ENCODE measurements at regions not wholly inside any gene's neighbourhood (a gene's known extent, or its start where the extent isn't known, plus 50 kb on each side); places are given as distances from the start of the nearest gene placed in this dataset.

DNA sequence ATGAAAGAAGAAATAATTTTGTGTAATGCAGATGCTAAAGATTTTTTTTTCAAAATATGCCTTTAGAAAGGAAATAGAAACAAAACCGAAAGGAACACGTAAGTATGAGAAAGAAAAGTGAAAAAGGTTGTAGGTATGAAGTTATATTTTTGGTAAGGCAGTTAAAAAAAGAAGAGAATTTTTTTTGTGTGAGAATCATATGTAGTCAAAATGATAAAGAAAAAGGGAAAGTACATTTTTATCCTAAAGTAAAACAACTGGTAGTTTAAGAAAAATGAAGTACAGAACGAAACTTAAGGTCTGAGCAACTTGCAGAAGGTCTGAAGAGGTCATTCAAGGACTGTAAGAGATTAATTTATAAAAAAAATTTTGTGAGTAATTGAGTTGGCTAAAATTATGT lies 164.0 kb upstream of the TRAM1L1 start:
- no peaks in the 10 kb centered on the region for H3K27me3 ChIP-seq (ENCODE audit: insufficient read depth in 3 of 3, low read length in 2 of 3)
- intact Hi-C loops (cut with DNase I), result no loop called here
- no peak overlapping the region for H3K27ac ChIP-seq
- no peaks in the 10 kb centered on the region for H3K36me3 ChIP-seq (ENCODE audit: insufficient read depth in 1 of 2, low read depth in 1 of 2)
- ATAC-seq (no peak), DNase-seq (no peak)
- no peaks in the 10 kb centered on the region for H3K4me1 ChIP-seq
- H3K9me3 ChIP-seq, result peaks cover 4% of the 10 kb centered on the region
- 77 to 82% (median 81%) methylated on average over 3 of the region's 3 CpGs for WGBS, 3 donors
- no peak overlapping the region for H3K4me3 ChIP-seq
- TF ChIP-seq, protein P1, sequence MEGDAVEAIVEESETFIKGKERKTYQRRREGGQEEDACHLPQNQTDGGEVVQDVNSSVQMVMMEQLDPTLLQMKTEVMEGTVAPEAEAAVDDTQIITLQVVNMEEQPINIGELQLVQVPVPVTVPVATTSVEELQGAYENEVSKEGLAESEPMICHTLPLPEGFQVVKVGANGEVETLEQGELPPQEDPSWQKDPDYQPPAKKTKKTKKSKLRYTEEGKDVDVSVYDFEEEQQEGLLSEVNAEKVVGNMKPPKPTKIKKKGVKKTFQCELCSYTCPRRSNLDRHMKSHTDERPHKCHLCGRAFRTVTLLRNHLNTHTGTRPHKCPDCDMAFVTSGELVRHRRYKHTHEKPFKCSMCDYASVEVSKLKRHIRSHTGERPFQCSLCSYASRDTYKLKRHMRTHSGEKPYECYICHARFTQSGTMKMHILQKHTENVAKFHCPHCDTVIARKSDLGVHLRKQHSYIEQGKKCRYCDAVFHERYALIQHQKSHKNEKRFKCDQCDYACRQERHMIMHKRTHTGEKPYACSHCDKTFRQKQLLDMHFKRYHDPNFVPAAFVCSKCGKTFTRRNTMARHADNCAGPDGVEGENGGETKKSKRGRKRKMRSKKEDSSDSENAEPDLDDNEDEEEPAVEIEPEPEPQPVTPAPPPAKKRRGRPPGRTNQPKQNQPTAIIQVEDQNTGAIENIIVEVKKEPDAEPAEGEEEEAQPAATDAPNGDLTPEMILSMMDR (IDR thresholded peaks at IDR 0.05), result no peak

DNA sequence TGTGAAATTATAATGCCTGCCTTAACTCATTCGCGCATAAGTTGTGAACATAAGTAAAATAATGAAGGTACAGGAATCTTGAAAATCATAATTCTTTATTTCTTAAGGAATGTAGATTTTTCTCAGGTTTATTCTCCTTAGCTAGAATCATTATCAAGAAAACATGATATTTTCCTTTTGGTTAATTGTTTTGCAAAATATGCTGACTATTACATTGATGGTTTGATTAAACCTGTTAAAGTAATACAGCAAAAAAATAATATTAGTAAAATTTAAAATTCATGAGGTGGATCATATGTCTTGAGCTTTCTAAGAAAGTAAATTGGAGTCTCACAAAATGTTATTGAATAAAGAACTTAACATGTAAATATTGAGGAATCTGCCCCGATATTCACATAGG lies 178.7 kb upstream of the TRAM1L1 start:
- 78 to 98% (median 97%) methylated on average over 3 of the region's 3 CpGs for WGBS, 3 donors
- TF ChIP-seq, protein P1 (IDR thresholded peaks at IDR 0.05), result no peak
- DNase-seq (no peak), ATAC-seq (no peak)
- Histone ChIP-seq H3K36me3 (ENCODE audit: insufficient read depth in 1 of 2, low read depth in 1 of 2) (no peaks in the 10 kb centered on the region), H3K9me3 (no peaks in the 10 kb centered on the region), H3K4me1 (no peaks in the 10 kb centered on the region), H3K27ac (no peak overlapping the region), H3K27me3 (ENCODE audit: insufficient read depth in 3 of 3, low read length in 2 of 3) (no peaks in the 10 kb centered on the region), H3K4me3 (no peak overlapping the region)
- intact Hi-C loops (cut with DNase I), result no loop called here

GRCh38 chr4:117267317-117267716 lies 181.9 kb upstream of the TRAM1L1 start:
- Histone ChIP-seq H3K9me3 (no peaks in the 10 kb centered on the region), H3K4me3 (no peak overlapping the region), H3K4me1 (no peaks in the 10 kb centered on the region), H3K27me3 (ENCODE audit: insufficient read depth in 3 of 3, low read length in 2 of 3) (no peaks in the 10 kb centered on the region), H3K27ac (no peak overlapping the region), H3K36me3 (ENCODE audit: insufficient read depth in 1 of 2, low read depth in 1 of 2) (no peaks in the 10 kb centered on the region)
- ATAC-seq, result no peak
- TF ChIP-seq, protein P1 (IDR thresholded peaks at IDR 0.05), result no peak
- intact Hi-C loops (cut with DNase I), result no loop called here
- WGBS, 3 donors, result 76 to 84% (median 81%) methylated on average over 3 of the region's 3 CpGs
- no peak for DNase-seq

GRCh38 chr4:117284736-117285135 lies 199.4 kb upstream of the TRAM1L1 start:
- intact Hi-C loops (cut with DNase I), result no loop called here
- ATAC-seq (no peak), DNase-seq (no peak)
- Histone ChIP-seq H3K27ac (no peak overlapping the region), H3K4me1 (no peaks in the 10 kb centered on the region), H3K4me3 (no peak overlapping the region), H3K9me3 (no peaks in the 10 kb centered on the region), H3K36me3 (ENCODE audit: insufficient read depth in 1 of 2, low read depth in 1 of 2) (no peaks in the 10 kb centered on the region), H3K27me3 (ENCODE audit: insufficient read depth in 3 of 3, low read length in 2 of 3) (no peaks in the 10 kb centered on the region)
- TF ChIP-seq, protein P1 (IDR thresholded peaks at IDR 0.05), result no peak

DNA sequence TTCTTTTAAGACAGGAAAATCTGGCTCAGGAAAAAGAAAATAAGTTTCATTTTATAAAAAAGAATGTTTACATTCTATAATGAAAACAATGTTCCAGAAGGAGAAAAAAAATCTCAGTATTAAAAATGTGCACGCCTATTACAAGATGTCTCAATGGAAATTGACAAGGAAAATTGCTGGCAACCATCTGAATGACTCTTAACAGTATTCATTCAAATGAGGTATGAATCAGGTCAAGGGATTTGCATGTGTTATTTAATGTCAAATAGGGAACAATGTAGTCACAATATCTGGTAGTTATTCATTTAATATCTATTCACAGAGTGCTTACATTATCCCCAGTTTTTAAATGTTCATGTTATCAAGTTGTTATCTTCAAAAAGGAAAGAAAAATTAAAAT lies 208.4 kb upstream of the TRAM1L1 start:
- DNase-seq (no peak), ATAC-seq (no peak)
- H3K36me3 ChIP-seq (ENCODE audit: insufficient read depth in 1 of 2, low read depth in 1 of 2), result no peaks in the 10 kb centered on the region
- intact Hi-C loops (cut with DNase I), result no loop called here
- H3K27me3 ChIP-seq (ENCODE audit: insufficient read depth in 3 of 3, low read length in 2 of 3), result no peaks in the 10 kb centered on the region
- no peaks in the 10 kb centered on the region for H3K9me3 ChIP-seq
- no peak overlapping the region for H3K4me3 ChIP-seq
- TF ChIP-seq, protein P1 (IDR thresholded peaks at IDR 0.05), result no peak
- 0 to 84% (median 79%) methylated on average over 1 of the region's 1 CpG for WGBS, 3 donors
- no peak overlapping the region for H3K27ac ChIP-seq
- H3K4me1 ChIP-seq, result no peaks in the 10 kb centered on the region
